ENCODE measurements at regions not wholly inside any gene's neighbourhood (a gene's known extent, or its start where the extent isn't known, plus 50 kb on each side); places are given as distances from the start of the nearest gene placed in this dataset.
"Not testable (repeated sequence)": the region's sequence is repeated elsewhere in the genome, so short reads cannot be mapped to it uniquely, and the experiment has no call there.

- TF ChIP-seq, protein P1, sequence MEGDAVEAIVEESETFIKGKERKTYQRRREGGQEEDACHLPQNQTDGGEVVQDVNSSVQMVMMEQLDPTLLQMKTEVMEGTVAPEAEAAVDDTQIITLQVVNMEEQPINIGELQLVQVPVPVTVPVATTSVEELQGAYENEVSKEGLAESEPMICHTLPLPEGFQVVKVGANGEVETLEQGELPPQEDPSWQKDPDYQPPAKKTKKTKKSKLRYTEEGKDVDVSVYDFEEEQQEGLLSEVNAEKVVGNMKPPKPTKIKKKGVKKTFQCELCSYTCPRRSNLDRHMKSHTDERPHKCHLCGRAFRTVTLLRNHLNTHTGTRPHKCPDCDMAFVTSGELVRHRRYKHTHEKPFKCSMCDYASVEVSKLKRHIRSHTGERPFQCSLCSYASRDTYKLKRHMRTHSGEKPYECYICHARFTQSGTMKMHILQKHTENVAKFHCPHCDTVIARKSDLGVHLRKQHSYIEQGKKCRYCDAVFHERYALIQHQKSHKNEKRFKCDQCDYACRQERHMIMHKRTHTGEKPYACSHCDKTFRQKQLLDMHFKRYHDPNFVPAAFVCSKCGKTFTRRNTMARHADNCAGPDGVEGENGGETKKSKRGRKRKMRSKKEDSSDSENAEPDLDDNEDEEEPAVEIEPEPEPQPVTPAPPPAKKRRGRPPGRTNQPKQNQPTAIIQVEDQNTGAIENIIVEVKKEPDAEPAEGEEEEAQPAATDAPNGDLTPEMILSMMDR (IDR thresholded peaks at IDR 0.05; ENCODE audit: borderline replicate concordance, control extremely low read depth, extremely low read depth, insufficient read depth, missing control alignments): no peak
- in situ Hi-C loops (cut with MboI; ENCODE audit: low sequenced_read_pairs, unreplicated experiment): no loop called here
- no peak for DNase-seq (ENCODE audit: low spot score)
Measured at GRCh38 chr13:84737661-84738060, 855.4 kb upstream of the SLITRK1 start.

GRCh38 chr13:84730376-84730775, 848.1 kb upstream of the SLITRK1 start:
- in situ Hi-C loops (cut with MboI; ENCODE audit: low sequenced_read_pairs, unreplicated experiment): no loop called here
- DNase-seq (ENCODE audit: low spot score): no peak
- TF ChIP-seq, protein P1 (IDR thresholded peaks at IDR 0.05; ENCODE audit: borderline replicate concordance, control extremely low read depth, extremely low read depth, insufficient read depth, missing control alignments): no peak

DNA sequence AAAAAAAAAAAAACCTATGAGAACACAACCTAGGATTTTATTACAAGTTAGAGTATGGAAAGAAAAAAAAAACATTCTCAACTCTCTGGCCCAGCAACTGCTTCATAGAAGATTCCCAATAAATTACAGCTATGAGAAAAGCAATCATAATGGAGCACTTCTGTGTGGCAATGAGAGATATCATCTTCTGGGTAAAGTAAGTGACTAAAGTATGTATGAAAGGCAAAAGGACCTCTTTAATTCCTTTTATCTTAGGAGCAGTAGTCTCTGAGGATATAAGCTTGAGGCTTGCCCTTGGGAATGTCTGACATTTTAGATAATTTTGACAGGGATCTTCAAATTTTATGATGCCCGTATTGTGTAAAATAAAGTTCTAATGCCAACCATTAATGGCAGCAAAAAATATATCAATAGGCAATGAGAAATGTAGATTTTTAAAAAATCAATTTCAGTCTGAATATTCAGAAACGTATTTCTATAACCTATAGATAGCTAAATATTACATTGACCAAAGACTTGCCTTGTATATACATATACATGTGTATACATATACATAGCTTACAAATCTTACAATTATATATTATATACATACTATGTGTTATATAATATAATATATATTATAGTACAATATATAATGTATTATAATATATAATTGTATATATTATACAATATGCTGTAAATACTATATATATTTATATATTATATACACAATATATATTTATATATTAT, 823.9 kb upstream of the SLITRK1 start:
- in situ Hi-C loops (cut with MboI; ENCODE audit: low sequenced_read_pairs, unreplicated experiment): no loop called here
- TF ChIP-seq, protein P1 (IDR thresholded peaks at IDR 0.05; ENCODE audit: borderline replicate concordance, control extremely low read depth, extremely low read depth, insufficient read depth, missing control alignments): no peak
- DNase-seq (ENCODE audit: low spot score): no peak

DNA sequence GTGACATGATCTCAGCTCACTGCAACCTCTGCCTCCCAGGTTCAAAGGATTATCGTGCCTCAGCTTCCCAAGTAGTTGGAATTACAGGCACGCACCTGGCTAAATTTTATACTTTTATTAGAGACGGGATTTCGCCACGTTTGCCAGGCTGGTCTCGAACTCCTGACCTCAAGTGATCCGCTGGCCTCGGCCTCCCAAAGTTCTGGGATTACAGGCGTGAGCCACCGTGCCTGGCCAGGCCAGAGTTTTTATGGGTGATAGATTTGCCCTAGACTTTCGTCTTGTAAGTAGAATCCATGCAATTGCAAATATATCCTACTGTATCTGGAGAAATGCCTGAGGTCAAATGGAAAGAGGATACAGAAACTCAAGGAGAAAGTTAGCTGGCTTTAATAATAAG, 819.9 kb upstream of the SLITRK1 start:
- TF ChIP-seq, protein P1 (IDR thresholded peaks at IDR 0.05; ENCODE audit: borderline replicate concordance, control extremely low read depth, extremely low read depth, insufficient read depth, missing control alignments): no peak
- DNase-seq (ENCODE audit: low spot score): no peak
- in situ Hi-C loops (cut with MboI; ENCODE audit: low sequenced_read_pairs, unreplicated experiment): no loop called here

- DNase-seq (ENCODE audit: low spot score); in situ Hi-C loops (cut with MboI; ENCODE audit: low sequenced_read_pairs, unreplicated experiment): not testable (repeated sequence)
Measured at GRCh38 chr13:84697591-84697990, 815.3 kb upstream of the SLITRK1 start.

GRCh38 chr13:84686973-84687372, 804.7 kb upstream of the SLITRK1 start:
- TF ChIP-seq, protein P1 (IDR thresholded peaks at IDR 0.05; ENCODE audit: borderline replicate concordance, control extremely low read depth, extremely low read depth, insufficient read depth, missing control alignments): no peak
- DNase-seq (ENCODE audit: low spot score): no peak
- in situ Hi-C loops (cut with MboI; ENCODE audit: low sequenced_read_pairs, unreplicated experiment): no loop called here

GRCh38 chr13:84686458-84686857, 804.2 kb upstream of the SLITRK1 start:
- in situ Hi-C loops (cut with MboI; ENCODE audit: low sequenced_read_pairs, unreplicated experiment): no loop called here
- DNase-seq (ENCODE audit: low spot score): no peak
- TF ChIP-seq, protein P1 (IDR thresholded peaks at IDR 0.05; ENCODE audit: borderline replicate concordance, control extremely low read depth, extremely low read depth, insufficient read depth, missing control alignments): no peak

Measured in GM13976 (cell line).